Osteocyte (in vitro differentiated cells): ENCODE measurements at regions not wholly inside any gene's neighbourhood (a gene's known extent, or its start where the extent isn't known, plus 50 kb on each side); places are given as distances from the start of the nearest gene placed in this dataset.

ENCODE experiments used
- DNase-seq: peaks from one replicate; pipeline ENCODE4 v3.0.0; 2021; ENCODE audit warnings: mixed read lengths; ENCODE audit not compliant: unreplicated experiment; ENCODE audit errors: extremely low spot score
- H3K27ac Mint-ChIP-seq: one replicate; pipeline ENCODE4 v1.8.0; 2021; ENCODE audit warnings: mild to moderate bottlenecking, mixed read lengths; ENCODE audit not compliant: unreplicated experiment
- H3K27me3 Mint-ChIP-seq: one replicate; pipeline ENCODE4 v1.8.0; 2021; ENCODE audit warnings: mixed read lengths; ENCODE audit not compliant: unreplicated experiment
- H3K36me3 Mint-ChIP-seq: one replicate; pipeline ENCODE4 v1.8.0; 2021; ENCODE audit warnings: mixed read lengths; ENCODE audit not compliant: unreplicated experiment
- H3K4me1 Mint-ChIP-seq: one replicate; pipeline ENCODE4 v1.8.0; 2021; ENCODE audit warnings: mixed read lengths; ENCODE audit not compliant: unreplicated experiment
- H3K4me3 Mint-ChIP-seq: one replicate; pipeline ENCODE4 v1.8.0; 2021; ENCODE audit warnings: mild to moderate bottlenecking, moderate library complexity, mixed read lengths; ENCODE audit not compliant: unreplicated experiment
- H3K9me3 Mint-ChIP-seq: one replicate; pipeline ENCODE4 v1.8.0; 2021; ENCODE audit warnings: mixed read lengths; ENCODE audit not compliant: unreplicated experiment
- TF ChIP-seq, protein P1 (sequence below): fragments of 200-600 bp; sonication (generic); IDR thresholded peaks from 2 replicates; pipeline ENCODE4 v1.5.0; 2021; ENCODE audit warnings: antibody characterized with exemption, mild to moderate bottlenecking, moderate library complexity

DNA sequence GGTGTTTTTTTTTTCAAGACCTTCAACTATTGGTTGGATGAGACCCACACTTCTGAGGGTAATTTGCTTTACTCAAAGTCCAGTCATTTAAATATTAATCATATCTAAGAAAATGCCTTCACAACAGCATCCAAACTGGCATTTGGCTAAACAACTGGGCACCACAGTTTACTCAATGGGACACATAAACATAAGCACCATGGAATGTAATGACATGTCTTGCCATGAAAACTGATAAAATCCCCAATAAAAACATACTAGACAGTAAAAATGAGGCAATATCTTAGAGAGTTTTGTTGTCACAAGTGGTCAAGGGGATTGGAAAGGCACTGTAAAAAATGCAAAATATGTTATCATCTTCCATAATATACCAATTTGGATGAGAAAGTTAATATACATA is 838.8 kb upstream of the ADAMTS5 start:
- Mint-ChIP-seq H3K9me3 (peaks cover 4% of the 10 kb centered on the region), H3K27ac (no peak overlapping the region), H3K27me3 (no peaks in the 10 kb centered on the region), H3K4me3 (no peak overlapping the region), H3K4me1 (peaks cover 3% of the 10 kb centered on the region), H3K36me3 (no peaks in the 10 kb centered on the region)
- TF ChIP-seq, protein P1, sequence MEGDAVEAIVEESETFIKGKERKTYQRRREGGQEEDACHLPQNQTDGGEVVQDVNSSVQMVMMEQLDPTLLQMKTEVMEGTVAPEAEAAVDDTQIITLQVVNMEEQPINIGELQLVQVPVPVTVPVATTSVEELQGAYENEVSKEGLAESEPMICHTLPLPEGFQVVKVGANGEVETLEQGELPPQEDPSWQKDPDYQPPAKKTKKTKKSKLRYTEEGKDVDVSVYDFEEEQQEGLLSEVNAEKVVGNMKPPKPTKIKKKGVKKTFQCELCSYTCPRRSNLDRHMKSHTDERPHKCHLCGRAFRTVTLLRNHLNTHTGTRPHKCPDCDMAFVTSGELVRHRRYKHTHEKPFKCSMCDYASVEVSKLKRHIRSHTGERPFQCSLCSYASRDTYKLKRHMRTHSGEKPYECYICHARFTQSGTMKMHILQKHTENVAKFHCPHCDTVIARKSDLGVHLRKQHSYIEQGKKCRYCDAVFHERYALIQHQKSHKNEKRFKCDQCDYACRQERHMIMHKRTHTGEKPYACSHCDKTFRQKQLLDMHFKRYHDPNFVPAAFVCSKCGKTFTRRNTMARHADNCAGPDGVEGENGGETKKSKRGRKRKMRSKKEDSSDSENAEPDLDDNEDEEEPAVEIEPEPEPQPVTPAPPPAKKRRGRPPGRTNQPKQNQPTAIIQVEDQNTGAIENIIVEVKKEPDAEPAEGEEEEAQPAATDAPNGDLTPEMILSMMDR, result no peak
- DNase-seq, result no peak

DNA sequence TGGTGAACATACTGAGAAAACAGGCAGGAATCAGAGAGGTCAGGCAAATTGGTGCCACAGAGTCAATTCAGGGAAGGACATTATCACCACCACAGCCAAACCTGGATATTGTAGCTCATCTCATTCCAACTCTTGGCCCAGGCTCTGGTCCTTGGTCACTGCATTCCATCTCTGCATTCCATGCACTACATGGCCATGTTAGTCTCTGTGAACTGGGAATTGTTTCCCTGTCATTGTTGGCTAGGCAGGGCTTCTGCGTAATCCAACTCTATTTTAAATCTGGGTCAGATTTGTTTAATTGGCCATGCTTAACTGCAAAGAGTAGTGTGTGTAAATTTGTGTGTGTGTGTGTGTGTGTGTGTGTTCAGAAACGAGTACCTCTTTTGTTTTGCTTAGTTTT is 837.6 kb upstream of the ADAMTS5 start:
- no peak overlapping the region for H3K27ac Mint-ChIP-seq
- H3K27me3 Mint-ChIP-seq, result no peaks in the 10 kb centered on the region
- DNase-seq, result no peak
- no peaks in the 10 kb centered on the region for H3K36me3 Mint-ChIP-seq
- no peak overlapping the region for H3K4me3 Mint-ChIP-seq
- H3K4me1 Mint-ChIP-seq, result peaks cover 3% of the 10 kb centered on the region
- H3K9me3 Mint-ChIP-seq, result peaks cover 4% of the 10 kb centered on the region
- TF ChIP-seq, protein P1, result no peak

DNA sequence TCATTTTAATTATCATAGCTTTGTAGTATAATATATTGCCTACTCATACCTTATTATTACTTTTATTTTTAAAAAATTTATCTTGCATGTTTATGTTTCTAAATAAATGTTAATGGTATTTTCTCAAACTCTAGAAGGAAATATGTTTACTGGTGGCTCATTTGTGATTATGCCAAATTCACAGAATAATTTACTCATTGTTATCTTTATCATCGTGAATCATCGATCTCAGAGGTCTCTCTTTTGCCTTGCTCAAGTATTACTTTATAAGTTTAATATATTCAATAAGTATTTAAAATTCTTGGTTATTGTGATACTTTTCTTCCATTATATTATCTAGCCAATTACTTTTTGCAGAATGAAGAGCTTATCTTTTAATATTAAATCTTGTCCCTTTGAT is 836.7 kb upstream of the ADAMTS5 start:
- H3K4me3 Mint-ChIP-seq, result no peak overlapping the region
- no peak for DNase-seq
- H3K9me3 Mint-ChIP-seq, result no peaks in the 10 kb centered on the region
- TF ChIP-seq, protein P1, result no peak
- H3K27me3 Mint-ChIP-seq, result no peaks in the 10 kb centered on the region
- H3K27ac Mint-ChIP-seq, result no peak overlapping the region
- peaks cover 3% of the 10 kb centered on the region for H3K4me1 Mint-ChIP-seq
- no peaks in the 10 kb centered on the region for H3K36me3 Mint-ChIP-seq

DNA sequence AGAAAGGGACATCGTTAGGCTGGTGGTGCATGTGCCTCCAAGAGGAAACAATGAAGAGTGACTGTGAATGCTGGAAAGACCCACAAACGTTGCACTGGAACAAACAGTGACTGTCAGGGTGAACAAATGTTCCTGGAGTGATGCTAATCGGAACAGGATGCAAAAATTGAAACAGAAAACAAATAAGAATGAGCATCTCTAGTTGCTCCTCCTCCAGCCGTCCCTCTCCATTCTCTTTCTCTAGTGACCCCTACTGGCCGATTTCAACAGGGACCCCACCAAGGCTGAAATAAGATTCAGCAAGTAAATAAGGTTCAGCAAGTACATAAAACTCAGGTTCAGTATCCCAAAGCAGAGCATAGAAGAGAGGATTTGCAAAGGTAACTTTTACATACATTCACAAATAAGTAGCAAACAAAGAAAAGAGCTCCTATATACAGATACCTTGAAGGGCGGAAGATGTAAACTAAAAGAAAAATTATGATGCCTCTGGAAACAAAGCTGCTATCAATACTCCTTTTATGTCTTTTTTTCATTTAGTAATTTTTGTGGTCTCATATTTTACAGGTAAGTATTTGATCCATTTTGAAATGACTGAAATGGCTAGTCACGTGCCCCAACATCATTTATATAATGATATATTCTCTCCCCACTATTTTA is 836.1 kb upstream of the ADAMTS5 start:
- Mint-ChIP-seq H3K4me1 (peaks cover 3% of the 10 kb centered on the region), H3K9me3 (no peaks in the 10 kb centered on the region), H3K4me3 (no peak overlapping the region), H3K36me3 (no peaks in the 10 kb centered on the region), H3K27me3 (no peaks in the 10 kb centered on the region), H3K27ac (no peak overlapping the region)
- TF ChIP-seq, protein P1, result peak; percentile 60
- DNase-seq, result no peak

DNA sequence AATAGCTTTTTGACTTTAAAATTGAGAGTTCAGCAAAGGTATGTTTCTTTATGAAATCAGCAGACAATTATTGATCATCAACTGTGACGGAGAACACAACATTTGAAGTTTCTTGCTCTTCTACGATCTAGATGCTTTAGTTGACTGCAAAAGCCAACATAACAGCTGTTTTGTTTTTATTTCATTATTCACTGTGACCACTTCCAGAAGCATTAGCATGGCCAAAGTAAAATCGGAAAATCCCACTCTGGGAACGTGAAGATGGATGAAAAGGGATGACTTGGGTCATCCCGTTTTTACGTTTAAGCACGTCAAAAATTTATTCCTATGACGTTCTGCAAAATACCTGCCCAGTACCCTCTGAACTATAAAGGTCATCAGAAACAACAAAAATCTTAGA is 833.0 kb upstream of the ADAMTS5 start:
- H3K9me3 Mint-ChIP-seq, result no peaks in the 10 kb centered on the region
- peaks cover 18% of the 10 kb centered on the region for H3K4me1 Mint-ChIP-seq
- TF ChIP-seq, protein P1, result no peak
- no peak overlapping the region for H3K4me3 Mint-ChIP-seq
- no peak overlapping the region for H3K27ac Mint-ChIP-seq
- no peaks in the 10 kb centered on the region for H3K27me3 Mint-ChIP-seq
- no peaks in the 10 kb centered on the region for H3K36me3 Mint-ChIP-seq
- DNase-seq, result no peak
